Mucosa of descending colon (tissue), 3 donors: ENCODE measurements at regions not wholly inside any gene's neighbourhood (a gene's known extent, or its start where the extent isn't known, plus 50 kb on each side); places are given as distances from the start of the nearest gene placed in this dataset.

Experiments used
- ATAC-seq: fragments of 200-7000 bp; cut with Tn5 transposase; one replicate; pipeline ENCODE4 v1.9.1; 2020; ENCODE audit warnings: mild to moderate bottlenecking, moderate library complexity
- DNase-seq, 3 donors: peaks; one replicate each; pipeline ENCODE4 v3.0.0-alpha.2; 2020
- H3K36me3 ChIP-seq: fragments of 200-600 bp; one replicate; pipeline ENCODE4 v1.8.0; 2021; ENCODE audit warnings: low read depth, mild to moderate bottlenecking
- H3K4me1 ChIP-seq: fragments of 200-600 bp; one replicate; pipeline ENCODE4 v1.8.0; 2021; ENCODE audit warnings: low read depth, mild to moderate bottlenecking
- H3K4me3 ChIP-seq: fragments of 200-600 bp; one replicate; pipeline ENCODE4 v1.8.0; 2021; ENCODE audit warnings: mild to moderate bottlenecking
- H3K9me3 ChIP-seq: fragments of 200-600 bp; one replicate; pipeline ENCODE4 v1.8.0; 2021; ENCODE audit warnings: mild to moderate bottlenecking
- intact Hi-C, 2 donors: fragments of 100-400 bp; cut with DNase I in 1 of 2; cut with micrococcal nuclease in 1 of 2; formaldehyde crosslinking; loops; one replicate each; pipeline versions ENCODE4 v1.11.0 to v1.11.1; 2022; cut with DNase I, micrococcal nuclease
- TF ChIP-seq, protein P1 (sequence below): fragments of 200-600 bp; IDR thresholded peaks from one replicate; pipeline ENCODE4 v1.8.0; 2022; ENCODE audit warnings: antibody characterized with exemption, mild to moderate bottlenecking
- donor health status: DM: no; HTN: no; CAD: no; lungs with moderate emphysema.
- donor health status: DM: no; HTN: no; CAD: no.
- donor health status: DM: no; HTN: yes; CAD: no.

DNA sequence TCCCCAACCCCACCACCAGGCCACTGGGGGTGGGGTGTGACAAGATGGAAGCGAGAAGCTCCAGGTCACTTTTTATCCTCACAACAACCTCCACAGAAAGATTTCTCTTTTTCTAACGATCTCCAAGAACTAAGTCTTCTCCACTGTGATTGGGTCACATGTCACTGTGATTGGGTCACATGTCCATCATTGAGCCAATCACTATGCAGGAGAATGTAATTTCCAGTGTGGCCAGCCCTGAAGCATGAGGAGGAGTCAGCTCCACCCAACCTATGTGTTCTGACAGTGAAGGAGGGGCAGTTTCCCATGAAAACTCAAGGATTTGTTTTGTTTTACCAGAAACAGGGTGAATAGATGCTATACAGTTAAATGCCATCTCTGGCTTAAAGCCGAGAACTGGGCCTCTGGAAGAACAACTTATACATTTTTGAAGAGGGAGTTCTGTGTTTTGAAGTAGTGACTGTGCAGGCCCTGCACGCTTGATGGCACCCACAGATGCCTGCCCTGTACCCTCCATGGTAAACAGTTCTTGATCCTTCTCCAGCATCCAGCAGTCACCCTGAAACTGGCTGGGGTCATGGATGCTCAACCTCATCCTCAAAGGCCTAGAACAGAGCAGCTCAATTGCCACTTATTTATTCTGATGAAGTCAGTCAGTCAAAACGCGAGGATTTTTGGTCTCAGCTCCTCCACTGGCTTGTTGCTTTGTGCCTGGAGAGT lies 180.4 kb upstream of the BMP4 start:
- intact Hi-C loops = no loop called here
- no peaks in the 10 kb centered on the region for H3K36me3 ChIP-seq
- no peak for ATAC-seq
- H3K4me3 ChIP-seq = no peak overlapping the region
- H3K4me1 ChIP-seq = no peaks in the 10 kb centered on the region
- TF ChIP-seq, protein P1, sequence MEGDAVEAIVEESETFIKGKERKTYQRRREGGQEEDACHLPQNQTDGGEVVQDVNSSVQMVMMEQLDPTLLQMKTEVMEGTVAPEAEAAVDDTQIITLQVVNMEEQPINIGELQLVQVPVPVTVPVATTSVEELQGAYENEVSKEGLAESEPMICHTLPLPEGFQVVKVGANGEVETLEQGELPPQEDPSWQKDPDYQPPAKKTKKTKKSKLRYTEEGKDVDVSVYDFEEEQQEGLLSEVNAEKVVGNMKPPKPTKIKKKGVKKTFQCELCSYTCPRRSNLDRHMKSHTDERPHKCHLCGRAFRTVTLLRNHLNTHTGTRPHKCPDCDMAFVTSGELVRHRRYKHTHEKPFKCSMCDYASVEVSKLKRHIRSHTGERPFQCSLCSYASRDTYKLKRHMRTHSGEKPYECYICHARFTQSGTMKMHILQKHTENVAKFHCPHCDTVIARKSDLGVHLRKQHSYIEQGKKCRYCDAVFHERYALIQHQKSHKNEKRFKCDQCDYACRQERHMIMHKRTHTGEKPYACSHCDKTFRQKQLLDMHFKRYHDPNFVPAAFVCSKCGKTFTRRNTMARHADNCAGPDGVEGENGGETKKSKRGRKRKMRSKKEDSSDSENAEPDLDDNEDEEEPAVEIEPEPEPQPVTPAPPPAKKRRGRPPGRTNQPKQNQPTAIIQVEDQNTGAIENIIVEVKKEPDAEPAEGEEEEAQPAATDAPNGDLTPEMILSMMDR = no peak
- no peaks in the 10 kb centered on the region for H3K9me3 ChIP-seq
- DNase-seq = no peak

DNA sequence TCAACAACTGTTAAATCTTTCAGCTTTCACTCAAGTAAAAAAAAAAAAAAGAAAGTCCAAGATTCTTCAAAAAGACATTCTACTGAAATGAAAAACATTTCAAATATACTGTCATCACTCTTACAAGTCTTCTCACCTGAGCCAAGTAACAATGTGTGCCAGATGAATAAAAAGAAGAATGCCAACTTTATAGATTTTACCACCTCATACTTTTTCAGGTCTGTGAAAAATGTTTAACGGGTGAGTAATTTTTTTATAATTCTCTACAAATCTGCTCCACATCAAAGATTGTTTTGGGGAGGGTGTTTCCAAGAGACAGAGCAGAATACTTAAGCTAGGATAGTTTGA lies 181.0 kb upstream of the BMP4 start:
- ATAC-seq = no peak
- Histone ChIP-seq H3K9me3 (no peaks in the 10 kb centered on the region), H3K4me3 (no peak overlapping the region), H3K36me3 (no peaks in the 10 kb centered on the region), H3K4me1 (no peaks in the 10 kb centered on the region)
- intact Hi-C loops = no loop called here
- DNase-seq = no peak
- TF ChIP-seq, protein P1 = no peak

DNA sequence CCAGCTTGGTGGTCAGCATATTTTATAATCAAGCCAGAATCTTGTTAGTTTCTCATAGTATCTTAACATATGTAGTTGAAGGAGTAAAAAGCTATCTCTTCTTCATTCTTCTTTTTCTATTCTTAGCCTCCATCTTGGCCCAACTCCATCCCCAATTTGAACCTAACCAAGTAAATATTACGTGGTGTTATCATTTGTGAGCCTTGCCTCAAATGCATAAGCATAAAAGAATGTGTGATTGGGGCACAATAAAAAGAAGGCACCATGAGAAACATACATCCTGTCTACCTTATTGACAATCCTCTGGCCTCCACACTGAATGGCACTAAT lies 181.4 kb upstream of the BMP4 start:
- TF ChIP-seq, protein P1 = no peak
- Histone ChIP-seq H3K9me3 (no peaks in the 10 kb centered on the region), H3K4me3 (no peak overlapping the region), H3K36me3 (no peaks in the 10 kb centered on the region), H3K4me1 (no peaks in the 10 kb centered on the region)
- intact Hi-C loops = no loop called here
- ATAC-seq (no peak), DNase-seq (no peak)

DNA sequence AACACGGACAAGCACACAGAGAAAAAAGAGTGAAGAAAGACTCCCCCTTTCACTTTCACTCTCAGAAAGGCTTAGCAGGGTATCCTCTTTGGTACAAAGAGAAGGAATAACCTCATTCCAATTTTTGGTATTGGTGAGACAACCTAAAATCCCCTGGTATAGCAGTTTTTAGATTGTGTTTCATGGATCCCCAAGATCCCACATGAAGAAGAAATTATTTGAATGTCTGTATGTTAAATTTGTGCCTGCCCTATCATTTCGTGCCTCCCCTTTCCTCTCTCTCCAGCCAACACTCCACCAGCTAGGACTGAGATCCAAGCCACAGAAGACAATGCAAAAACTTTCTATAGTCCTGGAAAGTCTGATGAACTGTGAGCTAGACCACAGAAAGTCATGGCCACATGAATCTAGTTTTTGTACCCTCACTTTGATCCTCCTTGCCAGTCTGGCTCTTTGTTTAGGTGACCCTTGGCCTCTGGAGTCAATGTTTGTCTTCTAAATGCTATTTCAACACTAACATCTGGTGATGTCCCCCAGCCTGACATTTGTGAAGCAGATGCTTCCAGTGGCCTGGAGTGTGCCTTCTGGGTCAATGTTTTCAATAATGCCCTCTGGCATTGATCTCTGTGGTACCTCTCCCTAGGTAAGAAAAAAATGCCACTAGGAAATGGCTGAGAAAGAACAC lies 181.9 kb upstream of the BMP4 start:
- intact Hi-C loops = no loop called here
- no peaks in the 10 kb centered on the region for H3K36me3 ChIP-seq
- no peak overlapping the region for H3K4me3 ChIP-seq
- H3K9me3 ChIP-seq = no peaks in the 10 kb centered on the region
- DNase-seq (no peak), ATAC-seq (no peak)
- TF ChIP-seq, protein P1 = no peak
- no peaks in the 10 kb centered on the region for H3K4me1 ChIP-seq

DNA sequence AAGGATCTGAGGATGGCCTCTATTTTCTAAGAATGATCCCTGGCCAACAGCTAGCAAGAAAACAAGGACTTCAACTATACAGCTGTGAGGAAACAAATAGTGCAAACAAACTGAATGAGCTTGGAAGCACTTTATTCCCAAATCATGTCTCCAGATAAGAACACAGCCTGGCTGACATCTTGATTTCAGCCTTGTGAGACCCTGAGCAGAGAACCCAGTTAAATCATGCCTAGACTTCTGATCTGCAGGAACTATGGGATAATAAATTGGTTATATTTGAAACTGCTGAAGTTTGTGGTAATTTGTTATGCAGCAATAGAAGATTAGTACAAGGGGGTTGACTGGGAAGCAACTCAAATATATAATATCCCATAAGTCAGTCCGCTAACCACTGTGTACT lies 183.9 kb upstream of the BMP4 start:
- Histone ChIP-seq H3K9me3 (no peaks in the 10 kb centered on the region), H3K4me1 (no peaks in the 10 kb centered on the region), H3K36me3 (no peaks in the 10 kb centered on the region), H3K4me3 (no peak overlapping the region)
- intact Hi-C loops = no loop called here
- DNase-seq (no peak), ATAC-seq (no peak)
- TF ChIP-seq, protein P1 = no peak
